MM.1S (cell line): ENCODE measurements at regions not wholly inside any gene's neighbourhood (a gene's known extent, or its start where the extent isn't known, plus 50 kb on each side); places are given as distances from the start of the nearest gene placed in this dataset.

Experiments
- DNase-seq: peaks from one replicate; pipeline ENCODE4 v3.0.0-alpha.2; 2015
- H2AFZ ChIP-seq: fragments of 300-600 bp; sonication (generic); 2 replicates; pipeline ENCODE4 v1.6.0; 2016; ENCODE audit warnings: antibody characterized with exemption, low read length
- H3F3A ChIP-seq: fragments of 300-600 bp; sonication (generic); 2 replicates; pipeline ENCODE4 v1.6.1; 2016; ENCODE audit warnings: mild to moderate bottlenecking, antibody characterized with exemption, low read length, moderate library complexity, mixed read lengths; ENCODE audit not compliant: insufficient read depth
- H3K27ac ChIP-seq: fragments of 300-600 bp; sonication (generic); 2 replicates; pipeline ENCODE4 v1.5.1; 2016; ENCODE audit warnings: mild to moderate bottlenecking, low read length
- H3K27me3 ChIP-seq: fragments of 300-600 bp; sonication (generic); replicated peaks from 2 replicates; pipeline ENCODE4 v1.6.0; 2016; ENCODE audit warnings: low read length; ENCODE audit not compliant: insufficient read depth
- H3K36me3 ChIP-seq: fragments of 300-600 bp; sonication (generic); replicated peaks from 2 replicates; pipeline ENCODE4 v1.6.1; 2016; ENCODE audit warnings: mild to moderate bottlenecking, low read length, mixed read lengths; ENCODE audit not compliant: insufficient read depth
- H3K4me1 ChIP-seq: fragments of 300-600 bp; sonication (generic); 2 replicates; pipeline ENCODE4 v1.6.1; 2016; ENCODE audit warnings: low read length, mixed read lengths
- H3K4me2 ChIP-seq: fragments of 300-600 bp; sonication (generic); 2 replicates; pipeline ENCODE4 v1.6.0; 2016; ENCODE audit warnings: low read depth, low read length
- H3K4me3 ChIP-seq: fragments of 300-600 bp; sonication (generic); 2 replicates; pipeline ENCODE4 v1.5.1; 2016; ENCODE audit warnings: low read length, mixed read lengths
- H3K79me2 ChIP-seq: fragments of 300-600 bp; sonication (generic); 2 replicates; pipeline ENCODE4 v1.6.1; 2016; ENCODE audit warnings: mixed run types, low read length, mixed read lengths
- H3K9ac ChIP-seq: fragments of 300-600 bp; sonication (generic); 2 replicates; pipeline ENCODE4 v1.6.1; 2016; ENCODE audit warnings: low read length, mixed read lengths
- H3K9me2 ChIP-seq: fragments of 300-600 bp; sonication (generic); replicated peaks from 2 replicates; pipeline ENCODE4 v1.6.1; 2016; ENCODE audit warnings: mild to moderate bottlenecking, low read length, mixed read lengths; ENCODE audit not compliant: insufficient read depth
- H3K9me3 ChIP-seq: fragments of 300-600 bp; sonication (generic); replicated peaks from 2 replicates; pipeline ENCODE4 v1.6.1; 2016; ENCODE audit warnings: mild to moderate bottlenecking, low read length, mixed read lengths; ENCODE audit not compliant: insufficient read depth
- H4K20me1 ChIP-seq: fragments of 300-600 bp; sonication (generic); 2 replicates; pipeline ENCODE4 v1.6.1; 2016; ENCODE audit warnings: mild to moderate bottlenecking, low read length, moderate library complexity, mixed read lengths; ENCODE audit not compliant: insufficient read depth
- CTCF ChIP-seq: fragments of 300-600 bp; sonication (generic); IDR thresholded peaks from 2 replicates; pipeline ENCODE4 v1.5.1; 2016; ENCODE audit warnings: antibody characterized with exemption, low read length, mixed read lengths
- EZH2 ChIP-seq: fragments of 300-600 bp; sonication (generic); optimal IDR thresholded peaks from 2 replicates; pipeline ENCODE3; 2017; ENCODE audit warnings: low read depth, mild to moderate bottlenecking, antibody characterized with exemption, low read length, mixed read lengths
- EZH2phosphoT487 ChIP-seq: fragments of 300-600 bp; sonication (generic); IDR thresholded peaks from 2 replicates; pipeline ENCODE4 v1.6.1; 2018; ENCODE audit warnings: antibody characterized with exemption, low read length

GRCh38 chr1:5597991-5598823 lies 394.0 kb downstream of the NPHP4 start:
- DNase-seq = no peak

GRCh38 chr1:5597171-5597850 lies 394.9 kb downstream of the NPHP4 start:
- H3K36me3 ChIP-seq = no peaks in the 10 kb centered on the region
- no peak overlapping the region for H3K4me3 ChIP-seq
- H3K79me2 ChIP-seq = no peaks in the 10 kb centered on the region
- TF ChIP-seq EZH2 = no peak
- no peak for TF ChIP-seq CTCF
- no peak for TF ChIP-seq EZH2phosphoT487
- H3K9ac ChIP-seq = no peak overlapping the region
- H3F3A ChIP-seq = no peaks in the 10 kb centered on the region
- no peaks in the 10 kb centered on the region for H4K20me1 ChIP-seq
- H3K4me1 ChIP-seq = no peaks in the 10 kb centered on the region
- H3K27ac ChIP-seq = no peak overlapping the region
- H3K27me3 ChIP-seq = peaks cover 88% of the 10 kb centered on the region
- no peaks in the 10 kb centered on the region for H3K9me2 ChIP-seq
- no peak overlapping the region for H3K4me2 ChIP-seq
- no peak overlapping the region for H2AFZ ChIP-seq
- H3K9me3 ChIP-seq = no peaks in the 10 kb centered on the region
- no peak for DNase-seq

More at GRCh38 chr1:5597991-5598823, 394.0 kb downstream of the NPHP4 start:
- no peaks in the 10 kb centered on the region for H3F3A ChIP-seq
- H3K4me1 ChIP-seq = no peaks in the 10 kb centered on the region
- no peak overlapping the region for H3K4me2 ChIP-seq
- no peak overlapping the region for H3K4me3 ChIP-seq
- no peaks in the 10 kb centered on the region for H3K36me3 ChIP-seq
- no peaks in the 10 kb centered on the region for H4K20me1 ChIP-seq
- H3K27ac ChIP-seq = no peak overlapping the region
- H3K9me3 ChIP-seq = no peaks in the 10 kb centered on the region
- peaks cover 92% of the 10 kb centered on the region for H3K27me3 ChIP-seq
- no peaks in the 10 kb centered on the region for H3K9me2 ChIP-seq
- TF ChIP-seq EZH2phosphoT487 (no peak), CTCF (peak; percentile 18)
- H2AFZ ChIP-seq = no peak overlapping the region
- H3K9ac ChIP-seq = no peak overlapping the region
- no peaks in the 10 kb centered on the region for H3K79me2 ChIP-seq

GRCh38 chr1:5596651-5597050 lies 395.6 kb downstream of the NPHP4 start:
- Histone ChIP-seq H3K27ac (no peak overlapping the region), H3K4me1 (no peaks in the 10 kb centered on the region), H3K36me3 (no peaks in the 10 kb centered on the region), H3K4me3 (no peak overlapping the region), H3K9me2 (no peaks in the 10 kb centered on the region), H3K4me2 (no peak overlapping the region), H2AFZ (no peak overlapping the region), H3K9ac (no peak overlapping the region), H3K27me3 (peaks cover 82% of the 10 kb centered on the region), H3F3A (no peaks in the 10 kb centered on the region), H3K9me3 (no peaks in the 10 kb centered on the region), H3K79me2 (no peaks in the 10 kb centered on the region), H4K20me1 (no peaks in the 10 kb centered on the region)
- no peak for DNase-seq
- TF ChIP-seq EZH2phosphoT487 = no peak
